ENCODE measurements at regions not wholly inside any gene's neighbourhood (a gene's known extent, or its start where the extent isn't known, plus 50 kb on each side); places are given as distances from the start of the nearest gene placed in this dataset.

DNA sequence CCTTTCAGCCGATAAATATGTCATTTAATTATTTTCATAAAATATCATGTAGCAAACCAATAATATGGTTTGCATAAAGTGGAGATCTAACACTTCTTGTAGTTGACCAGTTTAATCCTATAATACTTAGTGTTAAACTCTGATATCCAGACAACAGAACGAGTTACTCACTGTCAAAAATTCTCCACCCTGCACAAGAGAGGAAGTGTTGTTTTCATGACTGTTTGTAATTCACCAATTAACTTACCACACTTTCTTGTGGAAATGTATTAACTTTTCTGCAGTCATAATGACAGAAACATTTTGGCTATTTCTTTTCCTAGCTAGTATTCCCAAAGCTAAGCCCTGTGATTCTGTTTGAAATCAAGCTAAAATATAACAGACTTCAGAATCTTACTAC is 555.3 kb upstream of the FTMT start:
- Histone ChIP-seq H3K4me3 (ENCODE audit: low read length) (no peak overlapping the region), H3K9me3 (ENCODE audit: control insufficient read depth, low read depth, low read length) (no peaks in the 10 kb centered on the region), H3K36me3 (ENCODE audit: control insufficient read depth, insufficient read depth, low read length) (no peaks in the 10 kb centered on the region), H3K4me1 (ENCODE audit: control insufficient read depth, insufficient read depth, low read length) (no peaks in the 10 kb centered on the region), H3K27ac (ENCODE audit: low read length) (no peak overlapping the region), H3K27me3 (ENCODE audit: control insufficient read depth, insufficient read depth, low read length) (no peaks in the 10 kb centered on the region)
- no peak for DNase-seq
- no CpG with 5 or more reads among the region's 2 CpGs for WGBS (ENCODE audit: insufficient coverage, low lambda C conversion rate)

DNA sequence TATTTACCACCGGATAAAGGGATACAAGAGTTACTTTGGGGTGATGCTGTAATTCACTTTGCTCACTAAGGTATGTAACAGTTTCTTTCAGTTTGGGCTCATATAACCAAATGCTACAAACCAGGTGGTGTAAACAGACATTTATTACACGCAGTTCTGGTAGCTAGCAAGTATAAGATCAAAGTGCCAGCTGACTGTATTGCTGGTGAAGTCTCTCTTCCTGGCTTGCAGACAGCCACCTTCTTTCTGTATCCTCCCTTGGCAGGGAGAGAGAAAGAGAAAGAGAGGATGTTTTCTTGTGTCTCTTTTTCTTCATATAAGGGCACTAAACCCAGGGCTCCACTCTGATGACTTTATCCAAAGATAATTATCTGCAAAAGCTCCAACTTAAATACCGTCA is 552.5 kb upstream of the FTMT start:
- Histone ChIP-seq H3K36me3 (ENCODE audit: control insufficient read depth, insufficient read depth, low read length) (no peaks in the 10 kb centered on the region), H3K27me3 (ENCODE audit: control insufficient read depth, insufficient read depth, low read length) (no peaks in the 10 kb centered on the region), H3K27ac (ENCODE audit: low read length) (no peak overlapping the region), H3K4me3 (ENCODE audit: low read length) (no peak overlapping the region), H3K9me3 (ENCODE audit: control insufficient read depth, low read depth, low read length) (no peaks in the 10 kb centered on the region), H3K4me1 (ENCODE audit: control insufficient read depth, insufficient read depth, low read length) (no peaks in the 10 kb centered on the region)
- DNase-seq: no peak
- no CpG with 5 or more reads among the region's 3 CpGs for WGBS (ENCODE audit: insufficient coverage, low lambda C conversion rate)

DNA sequence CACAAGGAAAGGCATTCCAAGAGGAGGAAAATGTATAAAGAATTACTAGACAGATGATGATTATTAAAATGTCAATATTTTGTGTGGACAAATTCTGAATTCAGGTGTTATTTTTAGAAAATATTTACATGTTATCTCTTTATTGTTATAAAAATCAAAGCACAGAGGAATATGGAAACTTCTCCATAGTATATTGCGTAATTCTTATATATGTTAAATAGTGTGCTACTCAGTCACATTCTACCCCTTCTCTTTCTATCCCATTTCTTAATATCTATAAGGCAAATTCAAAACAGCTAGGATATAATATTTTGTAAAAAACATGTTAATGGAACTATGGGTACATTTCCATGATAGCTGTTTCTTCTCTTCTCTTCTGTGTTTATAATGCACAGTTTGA is 546.8 kb upstream of the FTMT start:
- no peak for DNase-seq
- Histone ChIP-seq H3K36me3 (ENCODE audit: control insufficient read depth, insufficient read depth, low read length) (no peaks in the 10 kb centered on the region), H3K4me1 (ENCODE audit: control insufficient read depth, insufficient read depth, low read length) (no peaks in the 10 kb centered on the region), H3K27ac (ENCODE audit: low read length) (no peak overlapping the region), H3K4me3 (ENCODE audit: low read length) (no peak overlapping the region), H3K9me3 (ENCODE audit: control insufficient read depth, low read depth, low read length) (no peaks in the 10 kb centered on the region), H3K27me3 (ENCODE audit: control insufficient read depth, insufficient read depth, low read length) (no peaks in the 10 kb centered on the region)
- WGBS (ENCODE audit: insufficient coverage, low lambda C conversion rate): 86% methylated on average over 1 of the region's 1 CpG

DNA sequence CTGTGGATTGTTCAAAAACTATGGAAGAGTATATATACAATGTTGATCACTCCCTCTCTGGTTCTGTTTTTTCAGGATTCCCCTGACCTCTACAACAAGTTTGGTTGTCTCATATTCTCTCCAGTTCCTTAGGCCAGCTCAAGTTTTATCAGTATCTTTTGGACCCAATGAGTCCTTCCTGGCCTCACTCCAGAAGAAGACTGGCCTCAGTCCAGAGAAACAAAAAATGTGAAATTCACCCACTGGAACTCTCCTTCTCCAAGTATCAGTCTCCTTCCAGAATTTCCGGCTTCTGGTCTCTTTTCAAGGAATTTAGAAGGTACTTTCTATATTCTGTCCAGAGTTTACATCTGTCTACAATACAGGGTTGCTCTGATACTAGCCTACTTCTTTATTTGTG is 537.8 kb upstream of the FTMT start:
- Histone ChIP-seq H3K9me3 (ENCODE audit: control insufficient read depth, low read depth, low read length) (no peaks in the 10 kb centered on the region), H3K4me3 (ENCODE audit: low read length) (no peak overlapping the region), H3K27me3 (ENCODE audit: control insufficient read depth, insufficient read depth, low read length) (no peaks in the 10 kb centered on the region), H3K36me3 (ENCODE audit: control insufficient read depth, insufficient read depth, low read length) (no peaks in the 10 kb centered on the region), H3K27ac (ENCODE audit: low read length) (no peak overlapping the region), H3K4me1 (ENCODE audit: control insufficient read depth, insufficient read depth, low read length) (no peaks in the 10 kb centered on the region)
- no peak for DNase-seq
- WGBS (ENCODE audit: insufficient coverage, low lambda C conversion rate): no CpG with 5 or more reads among the region's 1 CpG

DNA sequence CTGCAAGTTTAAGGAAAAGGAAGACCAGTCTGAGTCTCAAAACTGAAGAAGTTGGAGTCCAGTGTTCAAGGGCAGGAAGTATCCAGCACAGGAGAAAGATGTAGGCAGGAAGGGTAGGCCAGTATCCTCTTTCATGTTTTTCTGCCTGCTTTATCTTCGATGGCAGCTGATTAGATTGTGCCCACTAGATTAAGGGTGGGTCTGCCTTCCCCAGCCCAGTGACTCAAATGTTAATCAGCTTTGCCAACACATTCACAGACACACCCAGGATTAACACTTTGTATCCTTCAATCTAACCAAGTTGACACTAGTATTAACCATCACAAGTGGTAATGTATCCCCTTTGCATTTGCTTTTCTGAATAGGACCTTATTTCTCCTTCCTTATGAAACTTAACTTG is 535.9 kb upstream of the FTMT start:
- Histone ChIP-seq H3K9me3 (ENCODE audit: control insufficient read depth, low read depth, low read length) (no peaks in the 10 kb centered on the region), H3K27me3 (ENCODE audit: control insufficient read depth, insufficient read depth, low read length) (no peaks in the 10 kb centered on the region), H3K4me3 (ENCODE audit: low read length) (no peak overlapping the region), H3K36me3 (ENCODE audit: control insufficient read depth, insufficient read depth, low read length) (no peaks in the 10 kb centered on the region), H3K27ac (ENCODE audit: low read length) (no peak overlapping the region), H3K4me1 (ENCODE audit: control insufficient read depth, insufficient read depth, low read length) (no peaks in the 10 kb centered on the region)
- DNase-seq: no peak
- WGBS (ENCODE audit: insufficient coverage, low lambda C conversion rate): no CpG with 5 or more reads among the region's 1 CpG

DNA sequence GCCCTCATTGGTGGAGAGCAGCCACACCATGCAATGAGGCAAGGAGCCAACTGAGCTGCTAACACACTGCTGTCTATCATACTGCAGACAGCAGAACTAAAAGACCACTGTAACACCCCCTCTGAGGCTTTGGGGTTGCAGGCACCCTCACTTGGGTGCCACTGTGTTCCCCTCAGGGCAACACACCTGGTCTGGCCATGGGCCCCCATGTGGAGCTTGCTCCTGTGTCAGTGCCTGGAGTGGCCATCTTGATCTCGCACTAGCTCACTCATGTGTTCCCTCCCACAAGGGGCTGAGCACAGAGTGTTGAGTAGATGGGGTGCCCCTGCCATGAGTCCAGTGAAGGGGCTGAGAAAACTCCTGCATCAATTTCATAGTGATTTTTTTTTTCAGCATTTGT is 532.4 kb upstream of the FTMT start:
- DNase-seq: no peak
- no peaks in the 10 kb centered on the region for H3K4me1 ChIP-seq (ENCODE audit: control insufficient read depth, insufficient read depth, low read length)
- no peaks in the 10 kb centered on the region for H3K9me3 ChIP-seq (ENCODE audit: control insufficient read depth, low read depth, low read length)
- H3K36me3 ChIP-seq (ENCODE audit: control insufficient read depth, insufficient read depth, low read length): no peaks in the 10 kb centered on the region
- no peaks in the 10 kb centered on the region for H3K27me3 ChIP-seq (ENCODE audit: control insufficient read depth, insufficient read depth, low read length)
- WGBS (ENCODE audit: insufficient coverage, low lambda C conversion rate): no CpG with 5 or more reads among the region's 1 CpG
- H3K27ac ChIP-seq (ENCODE audit: low read length): no peak overlapping the region
- no peak overlapping the region for H3K4me3 ChIP-seq (ENCODE audit: low read length)

DNA sequence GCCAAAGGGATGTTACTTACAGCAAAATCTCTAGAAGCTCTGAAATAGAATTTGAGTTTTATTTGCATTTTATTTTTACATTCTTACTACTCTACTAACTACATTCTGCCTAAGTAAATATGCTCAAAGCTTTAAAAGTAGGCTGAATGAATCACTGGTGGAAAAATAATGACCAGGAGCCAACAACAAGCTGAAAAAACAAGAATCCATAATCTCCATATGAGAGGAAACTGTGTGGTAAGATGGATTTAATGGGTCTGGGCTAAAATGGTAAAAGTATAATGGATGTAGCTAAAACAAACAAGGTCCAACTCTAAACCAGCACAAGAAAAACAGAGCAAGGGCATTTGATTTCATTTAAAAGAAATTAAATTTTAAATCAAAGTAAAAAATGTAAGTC is 525.8 kb upstream of the FTMT start:
- Histone ChIP-seq H3K27ac (ENCODE audit: low read length) (no peak overlapping the region), H3K4me3 (ENCODE audit: low read length) (no peak overlapping the region), H3K4me1 (ENCODE audit: control insufficient read depth, insufficient read depth, low read length) (no peaks in the 10 kb centered on the region), H3K9me3 (ENCODE audit: control insufficient read depth, low read depth, low read length) (no peaks in the 10 kb centered on the region), H3K36me3 (ENCODE audit: control insufficient read depth, insufficient read depth, low read length) (no peaks in the 10 kb centered on the region), H3K27me3 (ENCODE audit: control insufficient read depth, insufficient read depth, low read length) (no peaks in the 10 kb centered on the region)
- no peak for DNase-seq

DNA sequence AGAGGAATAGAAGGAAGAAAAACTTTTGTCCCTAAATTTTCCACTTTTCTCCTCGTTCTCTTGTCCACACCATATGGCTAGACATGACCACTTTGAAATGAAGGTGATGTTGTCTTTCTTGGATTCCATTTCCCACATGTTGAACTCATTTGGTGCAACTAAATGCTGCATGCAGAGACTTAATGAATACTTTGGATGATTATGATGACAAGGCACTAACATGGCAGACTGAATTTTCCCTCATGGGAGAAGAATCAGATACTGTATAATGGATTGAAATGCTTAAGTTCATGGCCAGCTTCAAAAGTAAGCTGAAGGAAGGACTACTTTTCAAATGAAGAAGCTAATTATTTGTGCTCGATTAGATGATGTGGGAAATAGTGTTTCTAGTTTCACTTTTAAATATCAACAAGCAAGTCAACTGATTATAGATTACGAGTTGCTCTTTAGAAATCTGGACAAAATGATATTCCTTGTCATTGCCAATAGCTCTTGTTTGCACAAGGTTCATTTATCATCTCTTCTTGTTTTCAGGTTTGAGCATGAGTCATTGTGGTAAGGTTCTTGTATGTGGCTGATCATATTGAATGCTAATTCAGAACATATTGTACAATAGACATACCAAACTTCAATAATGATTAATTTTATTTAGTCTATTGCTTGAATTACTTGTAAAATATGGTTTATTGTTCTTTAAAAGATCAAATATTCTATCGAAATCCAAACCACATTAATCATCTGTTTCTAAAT is 501.3 kb upstream of the FTMT start:
- H3K27ac ChIP-seq (ENCODE audit: low read length): no peak overlapping the region
- no peaks in the 10 kb centered on the region for H3K9me3 ChIP-seq (ENCODE audit: control insufficient read depth, low read depth, low read length)
- no peak overlapping the region for H3K4me3 ChIP-seq (ENCODE audit: low read length)
- H3K36me3 ChIP-seq (ENCODE audit: control insufficient read depth, insufficient read depth, low read length): no peaks in the 10 kb centered on the region
- DNase-seq: no peak
- no peaks in the 10 kb centered on the region for H3K4me1 ChIP-seq (ENCODE audit: control insufficient read depth, insufficient read depth, low read length)
- no peaks in the 10 kb centered on the region for H3K27me3 ChIP-seq (ENCODE audit: control insufficient read depth, insufficient read depth, low read length)
- WGBS (ENCODE audit: insufficient coverage, low lambda C conversion rate): 100% methylated on average over 1 of the region's 4 CpGs

DNA sequence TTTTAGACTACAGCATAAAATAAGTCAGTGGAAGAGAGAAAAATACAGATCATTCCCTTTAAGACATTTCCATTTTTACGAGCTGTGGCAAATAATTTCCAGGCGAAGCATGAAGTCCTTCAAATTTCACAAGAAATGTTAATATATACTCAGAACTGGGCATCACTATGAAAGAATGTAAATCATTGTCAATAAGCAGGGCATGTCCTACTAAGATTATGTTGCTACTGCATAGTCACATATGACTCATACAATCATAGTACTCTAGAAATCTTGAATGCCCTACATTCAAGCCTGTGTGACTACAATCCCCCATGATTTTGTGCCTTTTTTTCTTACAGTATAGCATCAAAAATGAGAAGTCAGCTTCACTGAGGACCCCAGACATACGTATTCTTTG is 485.2 kb upstream of the FTMT start:
- H3K36me3 ChIP-seq (ENCODE audit: control insufficient read depth, insufficient read depth, low read length): no peaks in the 10 kb centered on the region
- WGBS (ENCODE audit: insufficient coverage, low lambda C conversion rate): no CpG with 5 or more reads among the region's 3 CpGs
- H3K4me1 ChIP-seq (ENCODE audit: control insufficient read depth, insufficient read depth, low read length): no peaks in the 10 kb centered on the region
- no peaks in the 10 kb centered on the region for H3K27me3 ChIP-seq (ENCODE audit: control insufficient read depth, insufficient read depth, low read length)
- no peak overlapping the region for H3K4me3 ChIP-seq (ENCODE audit: low read length)
- H3K27ac ChIP-seq (ENCODE audit: low read length): no peak overlapping the region
- H3K9me3 ChIP-seq (ENCODE audit: control insufficient read depth, low read depth, low read length): no peaks in the 10 kb centered on the region
- no peak for DNase-seq

DNA sequence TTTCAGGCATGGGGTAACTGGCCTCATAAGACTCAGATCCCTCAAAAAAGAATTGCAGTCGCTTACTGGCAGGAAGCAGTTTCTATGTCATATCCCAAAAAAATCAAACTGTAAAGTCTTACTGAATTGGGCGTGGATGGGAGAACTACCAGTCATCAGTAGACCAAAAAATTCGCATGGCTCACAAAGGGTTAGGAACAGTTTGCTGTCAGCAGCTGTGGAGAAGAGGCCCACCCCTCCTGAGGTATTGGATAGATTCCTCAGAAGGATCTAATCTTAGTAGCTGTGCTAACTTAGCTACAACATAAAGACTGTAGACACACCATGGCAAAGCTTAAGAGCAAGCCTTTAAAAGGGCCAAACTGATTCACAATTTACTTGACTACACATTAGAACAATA is 478.3 kb upstream of the FTMT start:
- no peaks in the 10 kb centered on the region for H3K36me3 ChIP-seq (ENCODE audit: control insufficient read depth, insufficient read depth, low read length)
- H3K27ac ChIP-seq (ENCODE audit: low read length): no peak overlapping the region
- H3K4me1 ChIP-seq (ENCODE audit: control insufficient read depth, insufficient read depth, low read length): no peaks in the 10 kb centered on the region
- H3K27me3 ChIP-seq (ENCODE audit: control insufficient read depth, insufficient read depth, low read length): no peaks in the 10 kb centered on the region
- H3K9me3 ChIP-seq (ENCODE audit: control insufficient read depth, low read depth, low read length): no peaks in the 10 kb centered on the region
- no peak overlapping the region for H3K4me3 ChIP-seq (ENCODE audit: low read length)
- no peak for DNase-seq
- no CpG with 5 or more reads among the region's 3 CpGs for WGBS (ENCODE audit: insufficient coverage, low lambda C conversion rate)

DNA sequence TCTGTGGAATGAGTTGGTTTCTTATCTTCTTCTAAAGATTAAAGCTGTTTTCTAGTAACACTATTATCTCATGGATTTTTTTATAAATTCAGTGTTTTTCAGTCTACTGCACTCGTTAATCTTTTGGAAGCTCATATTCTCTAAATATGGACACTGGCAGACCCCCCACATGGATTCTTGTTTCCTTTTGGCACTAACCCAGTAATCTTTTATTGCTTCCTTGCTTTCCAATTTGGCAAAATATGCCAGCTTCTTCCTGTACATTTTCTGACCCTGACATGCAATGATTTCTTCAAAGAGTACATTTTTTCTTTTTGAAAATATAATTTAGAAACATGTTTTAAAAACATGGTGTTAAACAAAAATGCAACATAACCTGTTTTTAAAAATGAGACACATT is 474.2 kb upstream of the FTMT start:
- H3K4me1 ChIP-seq (ENCODE audit: control insufficient read depth, insufficient read depth, low read length): no peaks in the 10 kb centered on the region
- H3K27ac ChIP-seq (ENCODE audit: low read length): no peak overlapping the region
- no peaks in the 10 kb centered on the region for H3K36me3 ChIP-seq (ENCODE audit: control insufficient read depth, insufficient read depth, low read length)
- no peaks in the 10 kb centered on the region for H3K27me3 ChIP-seq (ENCODE audit: control insufficient read depth, insufficient read depth, low read length)
- DNase-seq: no peak
- 50% methylated on average over 1 of the region's 1 CpG for WGBS (ENCODE audit: insufficient coverage, low lambda C conversion rate)
- H3K9me3 ChIP-seq (ENCODE audit: control insufficient read depth, low read depth, low read length): no peaks in the 10 kb centered on the region
- no peak overlapping the region for H3K4me3 ChIP-seq (ENCODE audit: low read length)

Data from large intestine (tissue), 3 donors.